NB4 (cell line): ENCODE measurements at regions not wholly inside any gene's neighbourhood (a gene's known extent, or its start where the extent isn't known, plus 50 kb on each side); places are given as distances from the start of the nearest gene placed in this dataset.

Experiments
- DNase-seq: peaks from one replicate; pipeline ENCODE4 v3.0.0; 2010; ENCODE audit warnings: low read depth
- H3K4me3 ChIP-seq: one replicate; pipeline ENCODE4 v1.5.1; 2011; ENCODE audit warnings: mild to moderate bottlenecking, low read depth, low read length, moderate library complexity
- MYC ChIP-seq: IDR thresholded peaks from 2 replicates; pipeline ENCODE4 v1.6.1; 2011; ENCODE audit warnings: low read depth, low read length
- POLR2A ChIP-seq: IDR thresholded peaks from 2 replicates; pipeline ENCODE4 v1.6.1; 2011; ENCODE audit warnings: mild to moderate bottlenecking; ENCODE audit not compliant: insufficient read length; ENCODE audit errors: extremely low read depth
- TF ChIP-seq, protein P1 (sequence below): IDR thresholded peaks from 2 replicates; pipeline ENCODE4 v1.6.1; 2011; ENCODE audit warnings: low read depth, low read length
- TF ChIP-seq, protein P2 (sequence below): IDR thresholded peaks from one replicate; pipeline ENCODE4 v1.5.1; 2012; ENCODE audit warnings: low read depth, low read length

GRCh38 chr11:60625262-60625661 lies 74.2 kb upstream of the MS4A8 start:
- TF ChIP-seq, protein P1, sequence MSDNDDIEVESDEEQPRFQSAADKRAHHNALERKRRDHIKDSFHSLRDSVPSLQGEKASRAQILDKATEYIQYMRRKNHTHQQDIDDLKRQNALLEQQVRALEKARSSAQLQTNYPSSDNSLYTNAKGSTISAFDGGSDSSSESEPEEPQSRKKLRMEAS = no peak
- TF ChIP-seq MYC = no peak
- TF ChIP-seq POLR2A = no peak
- TF ChIP-seq, protein P2, sequence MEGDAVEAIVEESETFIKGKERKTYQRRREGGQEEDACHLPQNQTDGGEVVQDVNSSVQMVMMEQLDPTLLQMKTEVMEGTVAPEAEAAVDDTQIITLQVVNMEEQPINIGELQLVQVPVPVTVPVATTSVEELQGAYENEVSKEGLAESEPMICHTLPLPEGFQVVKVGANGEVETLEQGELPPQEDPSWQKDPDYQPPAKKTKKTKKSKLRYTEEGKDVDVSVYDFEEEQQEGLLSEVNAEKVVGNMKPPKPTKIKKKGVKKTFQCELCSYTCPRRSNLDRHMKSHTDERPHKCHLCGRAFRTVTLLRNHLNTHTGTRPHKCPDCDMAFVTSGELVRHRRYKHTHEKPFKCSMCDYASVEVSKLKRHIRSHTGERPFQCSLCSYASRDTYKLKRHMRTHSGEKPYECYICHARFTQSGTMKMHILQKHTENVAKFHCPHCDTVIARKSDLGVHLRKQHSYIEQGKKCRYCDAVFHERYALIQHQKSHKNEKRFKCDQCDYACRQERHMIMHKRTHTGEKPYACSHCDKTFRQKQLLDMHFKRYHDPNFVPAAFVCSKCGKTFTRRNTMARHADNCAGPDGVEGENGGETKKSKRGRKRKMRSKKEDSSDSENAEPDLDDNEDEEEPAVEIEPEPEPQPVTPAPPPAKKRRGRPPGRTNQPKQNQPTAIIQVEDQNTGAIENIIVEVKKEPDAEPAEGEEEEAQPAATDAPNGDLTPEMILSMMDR = peak; percentile 23
- peak; percentile 42 for DNase-seq
- no peak overlapping the region for H3K4me3 ChIP-seq

- TF ChIP-seq, protein P1 = no peak
- TF ChIP-seq POLR2A (no peak), MYC (no peak)
- TF ChIP-seq, protein P2 = no peak
- no peak for DNase-seq
- no peak overlapping the region for H3K4me3 ChIP-seq
Observed at GRCh38 chr11:60629399-60629798, 70.0 kb upstream of the MS4A8 start.

GRCh38 chr11:60631944-60632343 lies 67.5 kb upstream of the MS4A8 start:
- H3K4me3 ChIP-seq = no peak overlapping the region
- no peak for DNase-seq
- TF ChIP-seq, protein P1 = no peak
- no peak for TF ChIP-seq MYC
- TF ChIP-seq POLR2A = no peak
- TF ChIP-seq, protein P2 = no peak

DNA sequence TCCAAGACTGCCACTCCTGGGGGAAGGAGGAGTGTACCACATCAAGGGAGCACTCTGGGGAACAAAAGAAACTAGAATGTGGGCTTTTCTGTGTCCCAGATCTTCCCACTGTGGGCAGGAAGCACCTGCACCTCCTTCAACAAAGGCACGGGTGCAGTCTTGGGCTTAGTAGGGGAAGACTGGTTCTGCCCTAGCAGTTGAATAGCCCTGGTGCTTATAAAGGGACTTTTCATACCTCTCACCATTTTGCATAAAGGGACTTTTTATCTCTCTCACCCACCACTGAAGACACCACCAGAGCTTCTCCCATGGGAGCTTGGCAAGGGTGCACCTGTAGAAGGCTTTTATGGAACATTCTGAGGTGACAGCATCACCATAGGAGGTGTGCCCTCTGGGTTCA lies 65.8 kb upstream of the MS4A8 start:
- H3K4me3 ChIP-seq = no peak overlapping the region
- no peak for DNase-seq

DNA sequence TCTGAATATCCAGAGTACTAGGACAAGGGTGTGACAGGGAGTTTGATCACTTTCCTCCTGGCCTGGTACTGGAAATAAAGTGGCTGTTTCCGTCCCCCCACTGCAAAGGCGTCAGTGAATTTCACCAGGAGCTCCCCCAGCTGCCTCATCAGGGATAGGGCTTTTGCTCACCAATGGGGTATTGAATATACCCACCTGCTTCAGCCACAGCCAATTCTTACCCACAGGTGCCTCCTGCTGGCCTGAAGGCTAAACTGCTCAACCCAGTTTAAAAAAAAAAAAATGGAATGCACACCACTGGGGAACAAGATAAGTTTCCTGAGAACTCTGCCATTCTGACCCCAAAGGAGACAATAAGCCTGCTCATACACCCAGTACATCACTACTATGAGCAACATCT lies 65.3 kb upstream of the MS4A8 start:
- DNase-seq = peak; percentile 39
- TF ChIP-seq, protein P2 = peak; percentile 65
- TF ChIP-seq POLR2A = no peak
- no peak overlapping the region for H3K4me3 ChIP-seq

More for the DNA sequence above, 65.8 kb upstream of the MS4A8 start:
- TF ChIP-seq, protein P1 = no peak
- TF ChIP-seq MYC = no peak
- no peak for TF ChIP-seq POLR2A
- TF ChIP-seq, protein P2 = no peak

- H3K4me3 ChIP-seq = no peak overlapping the region
- DNase-seq = no peak
- TF ChIP-seq, protein P2 = no peak
- TF ChIP-seq, protein P1 = no peak
- TF ChIP-seq POLR2A (no peak), MYC (no peak)
Observed at GRCh38 chr11:60641940-60642339, 57.5 kb upstream of the MS4A8 start.
